ENCODE measurements at regions not wholly inside any gene's neighbourhood (a gene's known extent, or its start where the extent isn't known, plus 50 kb on each side); places are given as distances from the start of the nearest gene placed in this dataset.

DNA sequence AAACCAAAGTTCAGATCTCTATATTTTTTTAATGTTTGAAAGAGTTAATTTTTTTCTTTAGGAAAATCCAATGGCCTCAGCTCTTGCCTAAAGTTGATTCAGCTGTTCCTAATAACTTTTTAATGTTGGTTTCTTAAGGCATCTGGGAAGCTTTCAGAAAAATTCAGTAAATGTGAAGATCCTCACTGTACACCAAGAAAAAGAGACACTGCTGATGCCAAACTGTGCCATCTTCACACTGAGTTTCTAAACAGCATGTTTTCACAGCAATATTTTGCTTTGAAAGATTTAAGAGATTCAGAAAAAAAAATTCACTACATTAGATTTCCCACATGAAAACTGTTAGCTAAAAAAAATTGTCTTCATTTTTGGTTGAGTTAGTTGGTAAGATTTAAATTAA lies 249.4 kb downstream of the NEBL start:
- FAIRE-seq (no peak), DNase-seq (ENCODE audit: low read depth, low spot score) (no peak)
- Histone ChIP-seq H3K4me1 (ENCODE audit: control insufficient read depth, extremely low read depth, insufficient read depth, low read length) (no peaks in the 10 kb centered on the region), H3K27me3 (ENCODE audit: control insufficient read depth, extremely low read depth, insufficient read depth, low read length) (no peaks in the 10 kb centered on the region), H4K20me1 (ENCODE audit: control insufficient read depth, extremely low read depth, insufficient read depth, low read length) (no peaks in the 10 kb centered on the region), H3K4me3 (ENCODE audit: control insufficient read depth in 2 of 3, extremely low read depth in 1 of 3, insufficient read depth in 2 of 3, low read depth in 1 of 3, low read length in 3 of 3) (no peak overlapping the region), H3K9ac (ENCODE audit: control insufficient read depth, extremely low read depth, insufficient read depth, low read length) (no peak overlapping the region), H2AFZ (ENCODE audit: control insufficient read depth, low read length) (no peak overlapping the region), H3K79me2 (ENCODE audit: control insufficient read depth, insufficient read depth, low read length) (no peaks in the 10 kb centered on the region), H3K9me1 (ENCODE audit: control insufficient read depth, extremely low read depth, insufficient read depth, low read length) (no peaks in the 10 kb centered on the region), H3K27ac (ENCODE audit: control insufficient read depth, insufficient read depth, low read length) (no peak overlapping the region), H3K36me3 (ENCODE audit: control insufficient read depth in 2 of 2, extremely low read depth in 1 of 2, insufficient read depth in 2 of 2, low read length in 2 of 2) (no peaks in the 10 kb centered on the region), H3K9me3 (ENCODE audit: control insufficient read depth, low read depth, low read length) (no peaks in the 10 kb centered on the region), H3K4me2 (ENCODE audit: control insufficient read depth, extremely low read depth, insufficient read depth, low read depth, low read length) (no peak overlapping the region)
- dilution Hi-C loops (cut with MboI; ENCODE audit: extremely low pct_ligation_motif_present, low sequenced_read_pairs): no loop called here
- TF ChIP-seq, protein P1, sequence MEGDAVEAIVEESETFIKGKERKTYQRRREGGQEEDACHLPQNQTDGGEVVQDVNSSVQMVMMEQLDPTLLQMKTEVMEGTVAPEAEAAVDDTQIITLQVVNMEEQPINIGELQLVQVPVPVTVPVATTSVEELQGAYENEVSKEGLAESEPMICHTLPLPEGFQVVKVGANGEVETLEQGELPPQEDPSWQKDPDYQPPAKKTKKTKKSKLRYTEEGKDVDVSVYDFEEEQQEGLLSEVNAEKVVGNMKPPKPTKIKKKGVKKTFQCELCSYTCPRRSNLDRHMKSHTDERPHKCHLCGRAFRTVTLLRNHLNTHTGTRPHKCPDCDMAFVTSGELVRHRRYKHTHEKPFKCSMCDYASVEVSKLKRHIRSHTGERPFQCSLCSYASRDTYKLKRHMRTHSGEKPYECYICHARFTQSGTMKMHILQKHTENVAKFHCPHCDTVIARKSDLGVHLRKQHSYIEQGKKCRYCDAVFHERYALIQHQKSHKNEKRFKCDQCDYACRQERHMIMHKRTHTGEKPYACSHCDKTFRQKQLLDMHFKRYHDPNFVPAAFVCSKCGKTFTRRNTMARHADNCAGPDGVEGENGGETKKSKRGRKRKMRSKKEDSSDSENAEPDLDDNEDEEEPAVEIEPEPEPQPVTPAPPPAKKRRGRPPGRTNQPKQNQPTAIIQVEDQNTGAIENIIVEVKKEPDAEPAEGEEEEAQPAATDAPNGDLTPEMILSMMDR (optimal IDR thresholded peaks at IDR 0.05 in 1 of 3, IDR thresholded peaks at IDR 0.05 in 1 of 3, conservative IDR thresholded peaks at IDR 0.05 in 1 of 3; ENCODE audit: extremely low read depth in 1 of 3, insufficient read depth in 2 of 3, low read length in 3 of 3): no peak
- no peak for TF ChIP-seq EZH2 (IDR thresholded peaks at IDR 0.05; ENCODE audit: low read length)

DNA sequence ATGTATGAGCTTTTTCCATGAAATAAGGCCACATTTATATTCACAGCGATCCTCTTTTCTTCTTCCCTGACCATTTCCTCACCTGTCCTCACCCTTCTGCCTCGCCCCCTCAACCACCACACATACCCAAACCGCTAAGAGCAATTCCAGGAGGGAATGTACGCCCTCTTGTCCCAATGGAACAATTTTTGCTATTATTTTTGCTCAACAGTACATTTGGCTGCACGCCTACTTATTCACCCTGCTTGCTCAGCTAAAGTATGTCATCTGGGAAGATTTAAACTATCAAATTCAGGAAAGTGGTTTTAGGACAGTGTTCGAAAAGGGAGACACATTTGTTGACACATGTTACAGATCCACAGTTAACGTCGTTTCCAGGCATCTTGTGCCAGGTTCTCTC lies 252.7 kb downstream of the NEBL start:
- H3K4me2 ChIP-seq (ENCODE audit: control insufficient read depth, extremely low read depth, insufficient read depth, low read depth, low read length): no peak overlapping the region
- H3K4me1 ChIP-seq (ENCODE audit: control insufficient read depth, extremely low read depth, insufficient read depth, low read length): no peaks in the 10 kb centered on the region
- H2AFZ ChIP-seq (ENCODE audit: control insufficient read depth, low read length): no peak overlapping the region
- dilution Hi-C loops (cut with MboI; ENCODE audit: extremely low pct_ligation_motif_present, low sequenced_read_pairs): no loop called here
- H3K27me3 ChIP-seq (ENCODE audit: control insufficient read depth, extremely low read depth, insufficient read depth, low read length): no peaks in the 10 kb centered on the region
- H3K4me3 ChIP-seq (ENCODE audit: control insufficient read depth in 2 of 3, extremely low read depth in 1 of 3, insufficient read depth in 2 of 3, low read depth in 1 of 3, low read length in 3 of 3): no peak overlapping the region
- TF ChIP-seq, protein P1 (optimal IDR thresholded peaks at IDR 0.05 in 1 of 3, IDR thresholded peaks at IDR 0.05 in 1 of 3, conservative IDR thresholded peaks at IDR 0.05 in 1 of 3; ENCODE audit: extremely low read depth in 1 of 3, insufficient read depth in 2 of 3, low read length in 3 of 3): no peak
- TF ChIP-seq EZH2 (IDR thresholded peaks at IDR 0.05; ENCODE audit: low read length): no peak
- H3K79me2 ChIP-seq (ENCODE audit: control insufficient read depth, insufficient read depth, low read length): no peaks in the 10 kb centered on the region
- H3K9ac ChIP-seq (ENCODE audit: control insufficient read depth, extremely low read depth, insufficient read depth, low read length): no peak overlapping the region
- no peaks in the 10 kb centered on the region for H4K20me1 ChIP-seq (ENCODE audit: control insufficient read depth, extremely low read depth, insufficient read depth, low read length)
- no peak overlapping the region for H3K27ac ChIP-seq (ENCODE audit: control insufficient read depth, insufficient read depth, low read length)
- H3K36me3 ChIP-seq (ENCODE audit: control insufficient read depth in 2 of 2, extremely low read depth in 1 of 2, insufficient read depth in 2 of 2, low read length in 2 of 2): no peaks in the 10 kb centered on the region
- DNase-seq (ENCODE audit: low read depth, low spot score): no peak
- no peaks in the 10 kb centered on the region for H3K9me1 ChIP-seq (ENCODE audit: control insufficient read depth, extremely low read depth, insufficient read depth, low read length)
- no peak for FAIRE-seq
- no peaks in the 10 kb centered on the region for H3K9me3 ChIP-seq (ENCODE audit: control insufficient read depth, low read depth, low read length)

Data from keratinocyte (primary cell).